GM20000 (cell line): ENCODE measurements at regions not wholly inside any gene's neighbourhood (a gene's known extent, or its start where the extent isn't known, plus 50 kb on each side); places are given as distances from the start of the nearest gene placed in this dataset.

Source experiments
- DNase-seq: peaks from one replicate; pipeline ENCODE4 v3.0.0; 2012; ENCODE audit warnings: low spot score
- CTCF ChIP-seq: IDR thresholded peaks from 2 replicates; pipeline ENCODE4 v1.5.1; 2012; ENCODE audit warnings: mild to moderate bottlenecking, control low read depth; ENCODE audit errors: extremely low read depth, missing control alignments

- no peak for TF ChIP-seq CTCF
These were observed 402.2 kb downstream of the GPATCH2 start for GRCh38 chr1:217228689-217229088.

GRCh38 chr1:217224201-217224600 is 406.7 kb downstream of the GPATCH2 start:
- TF ChIP-seq CTCF: no peak
- DNase-seq: no peak

More at GRCh38 chr1:217228689-217229088, 402.2 kb downstream of the GPATCH2 start:
- DNase-seq: no peak

- no peak for DNase-seq
- no peak for TF ChIP-seq CTCF
These were observed 416.3 kb downstream of the GPATCH2 start for GRCh38 chr1:217214551-217214950.

GRCh38 chr1:217211486-217211885 is 419.4 kb downstream of the GPATCH2 start:
- no peak for TF ChIP-seq CTCF
- DNase-seq: no peak

- no peak for TF ChIP-seq CTCF
- no peak for DNase-seq
These were observed 425.3 kb downstream of the GPATCH2 start for GRCh38 chr1:217205578-217205977.

GRCh38 chr1:217196616-217197015 is 434.3 kb downstream of the GPATCH2 start:
- TF ChIP-seq CTCF: no peak
- no peak for DNase-seq

- DNase-seq: no peak
- TF ChIP-seq CTCF: no peak
These were observed 437.7 kb downstream of the GPATCH2 start for GRCh38 chr1:217193151-217193550.
